HEK293 (cell line): ENCODE measurements at regions not wholly inside any gene's neighbourhood (a gene's known extent, or its start where the extent isn't known, plus 50 kb on each side); places are given as distances from the start of the nearest gene placed in this dataset.

Experiments used
- CTCF ChIP-seq: fragments of 450-650 bp; formaldehyde crosslinking; IDR thresholded peaks from 2 replicates; pipeline ENCODE4 v1.5.1; 2016; ENCODE audit warnings: missing biosample characterization, missing genetic modification characterization
- MZF1 ChIP-seq: fragments of 450-650 bp; formaldehyde crosslinking; IDR thresholded peaks from 2 replicates; pipeline ENCODE4 v1.5.1; 2017; ENCODE audit warnings: missing biosample characterization, missing genetic modification characterization, borderline replicate concordance
- REST ChIP-seq: fragments of 450-650 bp; formaldehyde crosslinking; IDR thresholded peaks from 2 replicates; pipeline ENCODE4 v1.5.1; 2016; ENCODE audit warnings: missing biosample characterization, missing genetic modification characterization
- ZBTB8A ChIP-seq: fragments of 450-650 bp; formaldehyde crosslinking; IDR thresholded peaks from 2 replicates; pipeline ENCODE4 v1.5.1; 2016; ENCODE audit warnings: missing biosample characterization, missing genetic modification characterization
- ZNF292 ChIP-seq: fragments of 450-650 bp; formaldehyde crosslinking; IDR thresholded peaks from 2 replicates; pipeline ENCODE4 v1.5.1; 2016; ENCODE audit warnings: low read depth, missing biosample characterization, missing genetic modification characterization, borderline replicate concordance
- ZNF558 ChIP-seq: fragments of 450-650 bp; formaldehyde crosslinking; IDR thresholded peaks from 2 replicates; pipeline ENCODE4 v1.5.1; 2016; ENCODE audit warnings: missing biosample characterization, missing genetic modification characterization
- ZNF639 ChIP-seq: fragments of 450-650 bp; formaldehyde crosslinking; IDR thresholded peaks from 2 replicates; pipeline ENCODE4 v1.5.1; 2016; ENCODE audit warnings: missing biosample characterization, missing genetic modification characterization

GRCh38 chr21:40976198-40977109, 129.5 kb upstream of the DSCAM start:
- TF ChIP-seq ZNF292 (tag by site-specific recombination) (no peak), ZBTB8A (tag by site-specific recombination) (no peak), ZNF639 (no peak), CTCF (tag by site-specific recombination) (no peak), ZNF558 (tag by site-specific recombination) (no peak), MZF1 (tag by site-specific recombination) (no peak), REST (tag by site-specific recombination) (no peak)
